Colonic mucosa (tissue), 4 donors: ENCODE measurements at regions not wholly inside any gene's neighbourhood (a gene's known extent, or its start where the extent isn't known, plus 50 kb on each side); places are given as distances from the start of the nearest gene placed in this dataset.

Experiments used
- DNase-seq: peaks from one replicate; pipeline ENCODE4 v3.0.0-alpha.2; 2020
- H3K27ac ChIP-seq: fragments of 200-600 bp; one replicate; pipeline ENCODE4 v1.8.0; 2021
- H3K27me3 ChIP-seq: fragments of 200-600 bp; one replicate; pipeline ENCODE4 v1.8.0; 2021
- H3K36me3 ChIP-seq: fragments of 200-600 bp; one replicate; pipeline ENCODE4 v1.8.0; 2021
- H3K4me1 ChIP-seq: fragments of 200-600 bp; one replicate; pipeline ENCODE4 v1.8.0; 2021; ENCODE audit warnings: mild to moderate bottlenecking
- H3K4me3 ChIP-seq: fragments of 200-600 bp; one replicate; pipeline ENCODE4 v1.8.0; 2021
- H3K9ac ChIP-seq, 2 donors: one replicate each; pipeline ENCODE4 v1.7.0; 2013; ENCODE audit warnings: control low read depth in 2 of 2, low read depth in 2 of 2, low read length in 2 of 2
- H3K9me3 ChIP-seq: fragments of 200-600 bp; one replicate; pipeline ENCODE4 v1.8.0; 2021
- CTCF ChIP-seq: fragments of 200-600 bp; IDR thresholded peaks from one replicate; pipeline ENCODE4 v1.8.0; 2022; ENCODE audit warnings: antibody characterized with exemption, mild to moderate bottlenecking
- intact Hi-C: fragments of 100-400 bp; cut with DNase I; formaldehyde crosslinking; loops from one replicate; pipeline ENCODE4 v1.14.1; 2022
- donor health status: healthy.
- donor health status: DM: no; HTN: no; CAD: no.
- donor health status: DM: no; HTN: no; CAD: no.

- no peaks in the 10 kb centered on the region for H3K9me3 ChIP-seq
- DNase-seq: no peak
- intact Hi-C loops: no loop called here
- H3K36me3 ChIP-seq: no peaks in the 10 kb centered on the region
- no peaks in the 10 kb centered on the region for H3K4me1 ChIP-seq
- H3K27me3 ChIP-seq: no peaks in the 10 kb centered on the region
- H3K9ac ChIP-seq: no peak overlapping the region
- H3K27ac ChIP-seq: no peak overlapping the region
- TF ChIP-seq CTCF: no peak
- H3K4me3 ChIP-seq: no peak overlapping the region
Measured at GRCh38 chr12:77767335-77767734, 63.4 kb upstream of the NAV3 start.

GRCh38 chr12:77766224-77766623 lies 64.5 kb upstream of the NAV3 start:
- H3K9ac ChIP-seq: no peak overlapping the region
- intact Hi-C loops: no loop called here
- no peak overlapping the region for H3K27ac ChIP-seq
- H3K9me3 ChIP-seq: no peaks in the 10 kb centered on the region
- H3K4me1 ChIP-seq: no peaks in the 10 kb centered on the region
- H3K27me3 ChIP-seq: no peaks in the 10 kb centered on the region
- no peak overlapping the region for H3K4me3 ChIP-seq
- H3K36me3 ChIP-seq: no peaks in the 10 kb centered on the region
- TF ChIP-seq CTCF: no peak
- DNase-seq: no peak

- Histone ChIP-seq H3K36me3 (no peaks in the 10 kb centered on the region), H3K4me3 (no peak overlapping the region), H3K27ac (no peak overlapping the region), H3K27me3 (no peaks in the 10 kb centered on the region), H3K9me3 (no peaks in the 10 kb centered on the region), H3K4me1 (no peaks in the 10 kb centered on the region), H3K9ac (no peak overlapping the region)
- DNase-seq: no peak
- intact Hi-C loops: no loop called here
- no peak for TF ChIP-seq CTCF
Measured at GRCh38 chr12:77761286-77761685, 69.4 kb upstream of the NAV3 start.

- Histone ChIP-seq H3K4me1 (no peaks in the 10 kb centered on the region), H3K9ac (no peak overlapping the region), H3K4me3 (no peak overlapping the region), H3K27me3 (no peaks in the 10 kb centered on the region), H3K27ac (no peak overlapping the region), H3K9me3 (no peaks in the 10 kb centered on the region), H3K36me3 (no peaks in the 10 kb centered on the region)
- intact Hi-C loops: no loop called here
- no peak for TF ChIP-seq CTCF
- no peak for DNase-seq
Measured at GRCh38 chr12:77760271-77761025, 70.2 kb upstream of the NAV3 start.

GRCh38 chr12:77754086-77754485 lies 76.6 kb upstream of the NAV3 start:
- H3K27me3 ChIP-seq: no peaks in the 10 kb centered on the region
- TF ChIP-seq CTCF: no peak
- no peaks in the 10 kb centered on the region for H3K4me1 ChIP-seq
- H3K9me3 ChIP-seq: no peaks in the 10 kb centered on the region
- DNase-seq: no peak
- no peak overlapping the region for H3K4me3 ChIP-seq
- no peaks in the 10 kb centered on the region for H3K36me3 ChIP-seq
- no peak overlapping the region for H3K9ac ChIP-seq
- H3K27ac ChIP-seq: no peak overlapping the region
- intact Hi-C loops: no loop called here
